ENCODE measurements at regions not wholly inside any gene's neighbourhood (a gene's known extent, or its start where the extent isn't known, plus 50 kb on each side); places are given as distances from the start of the nearest gene placed in this dataset.

DNA sequence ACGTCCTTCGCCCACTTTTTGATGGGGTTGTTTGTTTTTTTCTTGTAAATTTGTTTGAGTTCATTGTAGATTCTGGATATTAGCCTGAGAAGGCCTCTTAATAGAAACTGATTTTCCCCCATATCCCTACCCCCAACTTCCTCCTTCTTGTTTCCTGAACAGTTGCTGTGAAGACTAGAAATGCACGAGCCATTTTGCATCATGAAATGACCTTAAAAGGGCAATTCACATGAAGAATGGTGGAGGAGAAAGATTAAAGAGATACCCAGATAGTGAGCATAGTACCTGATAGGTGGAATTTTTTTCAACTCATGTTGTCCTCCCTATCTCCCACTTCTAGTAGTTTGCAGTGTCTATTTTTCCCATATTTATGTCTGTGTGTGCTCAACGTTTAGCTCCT lies 55.2 kb upstream of the KCNH8 start:
- no peak for DNase-seq

DNA sequence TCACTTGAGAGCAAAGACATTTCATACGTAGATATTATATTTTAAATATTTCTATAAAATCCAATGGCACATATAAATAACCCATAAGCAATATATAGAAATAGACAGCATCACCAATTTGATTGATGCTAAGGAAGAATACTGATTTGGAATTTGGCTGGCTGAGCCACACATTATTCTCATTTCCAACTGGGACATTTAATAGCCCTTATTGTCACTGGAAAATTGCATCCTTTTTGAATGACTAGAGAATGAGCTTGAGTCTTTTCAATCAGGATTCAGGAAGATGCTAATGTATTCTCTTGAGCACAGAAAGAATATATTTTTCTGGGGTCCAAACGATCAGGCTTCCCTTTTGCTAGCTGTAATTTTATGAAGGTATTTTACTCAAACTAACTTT lies 70.9 kb upstream of the KCNH8 start:
- DNase-seq: no peak

DNA sequence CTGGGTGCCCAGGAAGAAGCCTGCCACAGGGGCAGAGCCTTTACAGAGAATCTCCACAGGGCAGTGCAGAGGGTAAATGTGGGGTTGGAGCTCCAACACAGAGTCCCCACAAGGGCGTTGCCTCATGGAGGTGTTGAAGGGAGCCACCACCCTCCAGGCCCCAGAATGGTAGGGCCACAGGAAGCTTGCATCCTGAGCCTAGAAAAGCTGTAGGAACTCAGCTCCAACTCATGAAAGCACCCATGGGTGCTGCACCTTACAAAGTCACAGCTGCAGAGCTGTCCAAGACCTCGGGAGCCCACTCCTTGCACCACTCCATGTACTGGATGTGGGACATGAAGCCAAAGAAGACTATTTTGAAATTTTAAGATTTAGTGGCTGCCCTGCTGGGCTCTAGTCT lies 73.3 kb upstream of the KCNH8 start:
- DNase-seq: no peak

DNA sequence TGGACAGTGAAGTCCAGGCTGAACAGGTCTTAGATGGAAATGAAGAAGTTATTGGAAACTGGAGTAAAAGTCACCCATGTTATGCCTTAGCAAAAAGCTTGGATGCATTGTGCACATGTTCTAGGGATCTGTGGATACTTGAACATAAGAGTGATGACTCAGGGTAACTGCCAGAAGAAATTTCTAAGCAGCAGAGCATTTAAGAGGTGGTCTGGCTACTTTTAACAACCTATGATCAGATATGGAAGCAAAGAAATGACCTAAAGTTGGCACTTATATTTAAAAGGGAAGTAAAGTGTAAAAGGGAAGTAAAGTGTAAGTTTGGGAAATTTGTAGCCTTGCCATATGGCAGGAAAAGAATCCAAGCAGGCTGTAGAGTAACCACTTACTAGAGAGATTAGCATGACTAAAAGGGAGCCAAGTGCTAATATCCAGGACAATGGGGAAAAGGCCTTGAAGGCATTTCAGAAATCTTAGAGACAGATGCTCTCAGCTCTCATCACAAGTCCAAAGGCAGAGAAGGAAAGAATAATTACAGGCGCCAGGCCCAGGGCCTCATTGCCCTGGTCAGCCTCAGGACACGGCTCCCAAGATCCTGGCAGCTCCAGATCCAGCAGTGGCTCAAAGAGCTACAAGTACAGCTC lies 73.9 kb upstream of the KCNH8 start:
- no peak for DNase-seq

DNA sequence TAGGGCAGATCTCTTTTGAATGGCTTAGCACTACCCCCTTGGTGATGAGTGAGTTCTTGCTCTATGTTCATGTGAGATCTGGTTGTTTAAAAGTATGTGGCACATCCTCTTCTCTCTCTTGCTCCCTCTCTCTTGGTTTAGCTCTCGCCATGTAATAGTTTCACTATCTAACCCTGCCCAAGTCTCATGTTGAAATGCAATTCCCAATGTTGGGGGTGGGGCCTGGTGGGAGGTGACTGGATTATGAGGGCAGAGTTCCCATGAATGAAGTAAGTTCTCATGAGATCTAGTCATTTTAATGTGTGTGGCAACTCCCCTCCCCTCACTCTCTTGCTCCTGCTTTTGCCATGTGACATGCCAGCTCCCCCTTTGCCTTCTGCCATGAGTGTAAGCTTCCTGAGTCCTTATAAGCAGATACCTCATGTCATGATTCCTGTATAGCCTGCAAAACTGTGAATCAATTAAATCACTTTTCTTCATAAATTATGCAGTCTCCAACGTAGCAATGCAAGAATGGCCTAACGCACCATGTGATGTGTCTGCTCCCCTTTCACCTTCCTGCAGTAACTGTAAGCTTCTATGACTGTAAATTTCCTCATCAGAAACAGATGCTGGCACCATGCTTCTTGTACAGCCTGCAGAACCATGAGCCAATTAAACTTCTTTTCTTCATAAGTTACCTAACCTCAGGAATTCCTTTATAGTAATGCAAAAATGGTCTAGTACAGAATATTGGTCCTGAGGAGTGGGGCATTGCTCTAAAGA lies 74.8 kb upstream of the KCNH8 start:
- DNase-seq: no peak

DNA sequence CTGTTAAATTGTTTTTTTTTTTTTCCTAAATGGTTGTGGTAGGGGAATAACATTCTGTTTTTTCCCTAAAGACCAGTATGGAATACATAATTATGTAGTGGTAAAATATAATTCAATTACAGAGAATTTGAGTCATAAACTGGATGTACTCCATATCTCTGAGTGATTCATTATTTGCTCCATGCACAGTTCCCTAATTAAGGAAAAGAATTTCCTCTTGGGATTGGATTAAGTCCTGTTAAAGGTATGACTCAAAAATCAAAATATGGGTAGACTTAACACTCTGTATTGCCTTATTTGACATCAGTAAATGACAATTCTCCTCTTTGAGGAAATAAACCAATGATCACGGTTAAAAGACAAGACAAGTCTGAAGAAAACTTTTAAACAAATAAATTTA lies 78.0 kb upstream of the KCNH8 start:
- DNase-seq: no peak

DNA sequence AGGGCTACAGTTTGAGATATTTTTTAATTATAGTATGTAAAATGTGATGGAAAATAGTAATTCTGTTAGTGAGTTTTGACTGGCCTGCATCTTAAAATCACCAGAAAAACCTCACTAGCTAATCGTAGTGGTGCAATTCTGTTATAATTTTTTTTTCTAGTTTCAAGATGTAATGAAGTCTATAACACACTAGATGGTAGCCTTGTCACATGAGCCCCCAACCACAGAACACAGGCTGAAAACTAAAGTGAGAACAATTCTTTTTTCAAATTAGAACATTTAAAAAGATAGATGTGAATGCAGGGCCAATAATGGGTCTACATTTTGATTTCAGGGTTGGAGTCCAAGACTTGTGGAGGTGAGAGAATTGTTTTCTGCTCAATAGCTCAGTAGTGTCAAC lies 83.3 kb upstream of the KCNH8 start:
- no peak for DNase-seq

DNA sequence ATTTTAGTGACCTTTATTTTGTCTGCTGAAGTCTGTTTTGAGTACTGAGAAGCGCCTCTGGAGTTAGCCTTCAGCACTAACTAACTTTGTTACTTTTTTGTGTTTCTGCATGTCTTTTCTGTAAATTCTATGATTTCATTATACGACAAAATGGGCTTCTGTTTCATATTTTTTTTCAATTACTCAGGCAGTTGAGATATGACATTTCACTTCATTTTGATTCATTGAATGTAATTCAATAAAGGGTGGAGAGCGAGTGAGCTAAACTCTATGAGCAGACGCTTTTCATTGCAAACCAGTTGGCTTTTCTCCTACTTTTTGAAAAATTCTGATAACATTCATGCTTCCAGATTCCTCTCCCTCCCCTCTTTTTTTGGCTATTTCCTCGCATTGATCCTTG lies 84.4 kb upstream of the KCNH8 start:
- no peak for DNase-seq

DNA sequence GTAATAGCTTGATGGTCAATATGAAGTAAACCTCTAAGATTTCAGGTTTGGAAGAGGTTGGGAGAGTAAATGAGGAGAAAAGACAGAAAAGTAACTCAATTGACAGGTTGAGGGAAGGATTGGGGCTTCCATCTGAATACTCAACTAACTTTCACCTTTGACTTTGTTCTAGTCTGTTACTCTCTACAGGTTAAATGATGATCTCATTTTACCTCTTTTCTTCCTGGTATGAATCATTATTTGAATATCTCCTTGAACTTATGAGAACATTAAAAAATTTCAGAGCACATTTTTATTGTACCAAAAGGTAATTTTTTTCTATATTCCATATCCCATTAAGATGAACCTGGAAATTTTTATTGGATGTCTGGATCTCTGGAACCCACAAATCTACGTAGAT lies 87.9 kb upstream of the KCNH8 start:
- no peak for DNase-seq

DNA sequence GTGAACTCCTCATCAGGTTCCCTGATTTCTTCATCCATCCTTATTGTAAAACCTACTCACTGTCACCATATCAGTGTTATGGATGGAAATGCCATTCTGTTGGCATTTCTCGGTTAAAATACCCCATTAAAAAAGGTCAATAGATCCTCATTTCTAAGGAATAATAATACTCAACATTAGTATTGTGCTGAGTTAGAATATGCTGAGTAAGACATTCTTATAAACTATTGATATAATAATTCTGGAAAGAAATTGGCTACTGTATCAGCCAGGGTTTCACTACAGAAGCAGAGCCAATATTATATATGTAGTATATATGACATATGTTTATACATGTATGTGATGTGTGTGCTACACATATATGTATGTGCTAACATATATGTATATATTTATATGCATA lies 95.4 kb upstream of the KCNH8 start:
- no peak for DNase-seq

DNA sequence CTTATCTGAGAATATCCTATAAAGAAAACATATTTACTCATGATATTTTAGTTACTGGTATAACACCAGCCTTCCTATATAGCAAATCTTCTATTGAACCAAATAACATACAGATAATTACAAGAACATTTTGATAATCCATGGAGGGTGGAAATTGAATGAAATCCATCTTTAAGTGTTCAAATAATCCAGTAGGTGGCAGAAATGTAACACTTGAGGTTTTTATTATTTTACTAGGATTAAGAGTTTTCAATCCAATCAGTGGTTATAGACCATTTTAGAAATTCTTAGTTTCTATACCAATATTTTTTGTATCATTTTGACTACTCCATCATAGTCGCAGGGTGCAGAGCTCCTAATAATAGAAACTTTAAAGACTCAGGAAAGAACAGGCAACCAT lies 101.9 kb upstream of the KCNH8 start:
- no peak for DNase-seq

DNA sequence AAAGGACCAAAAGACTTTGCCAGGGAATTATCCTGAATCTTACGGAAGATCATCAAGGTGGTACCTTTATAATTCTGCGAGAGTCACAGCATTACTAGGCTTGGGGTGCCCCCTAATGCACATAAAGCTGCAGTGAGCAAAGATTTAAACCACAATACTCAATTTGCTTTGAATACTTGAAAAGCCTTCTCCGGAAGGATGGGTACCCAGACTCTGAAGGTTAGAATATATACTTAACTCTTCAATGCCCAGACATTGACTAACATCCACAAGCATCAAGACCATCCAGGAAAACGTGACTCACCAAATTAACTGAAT lies 117.8 kb upstream of the KCNH8 start:
- DNase-seq: no peak

DNA sequence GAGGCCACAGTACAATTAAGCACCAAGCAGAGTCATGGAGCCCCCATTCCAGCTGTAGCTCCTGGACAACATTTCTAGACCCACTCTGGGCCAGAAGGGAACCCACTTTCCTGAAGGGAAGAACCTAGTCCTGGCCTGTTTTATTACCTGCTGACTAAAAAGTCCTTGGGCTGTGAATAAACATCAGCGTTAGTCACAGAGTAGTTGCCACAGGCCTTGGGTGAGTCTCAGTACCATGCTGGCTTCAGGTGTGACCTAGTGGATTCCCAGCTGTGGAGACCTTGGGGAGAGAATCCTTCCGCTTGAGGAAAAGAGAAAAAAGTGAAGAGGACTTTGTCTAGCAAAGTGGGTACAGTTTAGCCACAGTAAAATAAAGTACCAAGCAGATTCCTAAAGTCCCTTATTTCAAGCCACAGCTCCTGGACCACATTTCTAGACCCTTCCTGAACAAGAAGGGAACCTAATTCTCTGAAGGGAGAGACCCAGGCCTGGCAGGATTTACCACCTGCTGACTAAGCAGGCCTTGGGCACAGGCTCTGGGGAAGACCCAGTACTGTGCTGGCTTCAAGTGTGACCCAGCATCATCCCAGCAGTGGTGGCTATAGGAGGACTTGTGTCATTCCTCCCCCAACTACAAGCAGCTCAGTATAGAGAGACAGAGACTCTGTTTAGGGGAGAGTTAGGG lies 118.3 kb upstream of the KCNH8 start:
- DNase-seq: no peak

DNA sequence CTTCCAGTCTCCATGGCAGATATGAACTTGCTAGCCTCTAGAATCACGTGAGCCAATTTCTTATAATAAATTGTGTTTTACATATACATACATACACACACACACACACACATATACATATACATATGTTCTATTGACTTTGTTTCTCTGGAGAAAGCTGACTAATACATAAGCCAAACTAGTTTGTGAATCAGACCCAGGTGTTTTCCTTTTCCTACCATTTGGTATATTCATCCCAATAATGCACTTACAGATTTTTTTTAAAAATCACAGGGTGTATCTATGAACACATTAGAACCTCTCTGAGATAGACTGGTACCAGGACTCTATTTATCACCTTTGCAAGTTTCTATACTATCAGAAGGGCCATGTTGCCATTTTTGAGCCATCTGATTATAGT lies 122.9 kb upstream of the KCNH8 start:
- DNase-seq: no peak

DNA sequence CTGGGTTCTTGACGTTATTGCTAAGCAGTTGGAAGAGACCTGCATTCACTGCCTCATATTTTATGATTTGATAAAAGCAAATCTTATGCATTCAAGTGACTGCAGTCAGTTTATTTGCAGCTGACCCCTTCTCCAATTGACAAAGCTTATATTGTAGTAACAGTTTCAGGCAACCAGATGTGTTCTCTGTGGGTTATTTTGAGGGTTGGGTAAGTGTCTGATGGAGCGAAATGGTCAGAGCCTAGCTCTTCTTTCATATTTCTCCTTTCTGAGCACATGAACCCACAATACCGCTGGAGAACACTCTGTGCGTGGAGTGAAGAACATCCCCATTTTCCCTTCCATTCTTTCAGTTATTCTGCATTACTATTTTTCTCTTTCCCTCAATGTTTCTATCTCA lies 125.8 kb upstream of the KCNH8 start:
- DNase-seq: no peak

DNA sequence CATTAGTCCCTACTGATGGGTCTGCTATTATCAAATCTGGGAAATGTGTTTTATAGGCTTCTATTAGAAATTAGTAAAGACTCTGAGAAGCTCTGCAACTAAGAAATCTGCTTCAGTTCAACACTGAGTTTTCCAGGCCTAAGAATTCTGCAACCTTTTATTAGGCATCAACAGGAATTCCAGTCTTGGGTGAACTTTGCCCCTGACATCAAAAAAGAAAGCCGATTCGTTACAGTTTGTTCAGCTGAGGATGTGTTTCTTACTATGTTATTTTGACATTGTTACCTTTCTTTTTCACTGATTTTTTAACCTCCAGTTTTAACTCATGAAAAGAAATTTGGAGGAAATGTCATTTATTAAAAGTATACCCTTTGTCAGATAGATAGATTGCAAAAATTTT lies 131.5 kb upstream of the KCNH8 start:
- DNase-seq: no peak

DNA sequence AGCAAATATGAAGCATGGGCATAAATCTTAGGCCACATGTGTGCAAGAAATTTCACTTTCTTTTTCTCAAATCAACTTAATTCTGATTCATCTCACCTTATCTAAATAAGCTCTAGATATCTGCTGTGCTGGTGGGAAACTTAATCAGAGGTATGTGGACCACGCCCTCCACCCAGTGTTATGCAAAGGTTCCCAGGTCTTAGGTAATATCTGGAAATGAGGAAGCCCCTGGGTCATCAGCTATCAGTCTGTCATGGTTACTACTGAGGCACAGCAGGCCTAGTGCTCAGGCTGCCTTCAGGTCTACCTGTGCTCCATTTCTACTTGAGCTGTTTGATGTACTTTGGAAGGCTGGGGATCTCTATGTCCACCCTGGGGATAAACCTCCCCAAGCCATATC lies 134.4 kb upstream of the KCNH8 start:
- DNase-seq: no peak

DNA sequence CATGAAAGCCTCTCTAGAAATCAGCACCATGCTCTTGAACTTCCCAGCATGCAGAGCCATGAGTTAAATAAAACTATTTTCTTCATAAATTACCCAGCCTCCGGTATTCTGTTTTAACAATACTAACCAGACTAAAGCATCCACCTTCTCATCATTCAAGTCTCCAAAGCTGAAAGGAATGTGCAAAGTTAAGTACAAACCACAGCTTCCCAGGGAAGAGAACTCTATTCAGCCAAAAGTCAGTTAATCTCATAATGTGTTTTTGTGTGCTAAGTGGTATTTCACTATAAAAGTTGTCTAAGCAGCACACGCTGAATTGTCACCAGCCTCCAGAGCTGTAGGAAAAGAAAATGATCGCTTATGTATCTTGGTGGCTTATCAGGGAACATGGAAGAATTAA lies 135.5 kb upstream of the KCNH8 start:
- DNase-seq: no peak

DNA sequence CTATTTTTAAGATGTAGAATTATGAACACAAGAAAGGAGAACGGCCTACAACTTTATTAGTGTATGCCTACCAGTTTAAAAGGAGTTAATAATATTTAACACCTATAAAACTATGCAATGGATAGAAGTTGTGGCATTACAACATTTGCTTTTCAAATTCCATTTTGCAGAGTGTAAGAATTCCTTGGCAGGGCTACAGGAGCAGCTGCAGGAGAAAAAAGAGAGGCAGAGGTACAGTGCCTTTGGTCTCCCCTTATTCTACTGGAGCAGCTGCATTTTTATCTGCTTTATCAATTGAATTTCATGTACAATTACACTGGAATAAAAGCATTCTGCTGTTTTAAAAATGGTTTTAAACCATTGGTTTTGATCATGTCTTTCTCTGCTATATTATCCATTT lies 145.7 kb upstream of the KCNH8 start:
- DNase-seq: no peak

DNA sequence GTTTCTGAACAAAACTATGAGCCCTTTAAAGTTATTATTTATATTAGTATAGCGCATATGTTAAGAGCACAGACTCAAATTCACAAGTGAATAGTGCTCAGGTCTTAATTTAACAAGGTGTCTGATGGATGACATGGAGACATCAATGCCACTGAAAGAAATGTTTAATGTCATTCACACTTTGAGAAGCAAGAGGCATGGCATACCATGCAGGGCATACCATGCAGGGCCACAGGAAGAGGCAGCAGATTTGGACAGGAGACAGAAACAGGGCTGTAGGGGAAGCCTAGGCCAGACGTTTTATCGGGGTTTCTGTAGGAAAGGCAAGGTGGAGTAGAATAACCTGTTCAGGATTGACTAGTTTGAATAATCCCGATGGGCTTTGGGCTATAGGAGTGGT lies 150.2 kb upstream of the KCNH8 start:
- DNase-seq: no peak

DNA sequence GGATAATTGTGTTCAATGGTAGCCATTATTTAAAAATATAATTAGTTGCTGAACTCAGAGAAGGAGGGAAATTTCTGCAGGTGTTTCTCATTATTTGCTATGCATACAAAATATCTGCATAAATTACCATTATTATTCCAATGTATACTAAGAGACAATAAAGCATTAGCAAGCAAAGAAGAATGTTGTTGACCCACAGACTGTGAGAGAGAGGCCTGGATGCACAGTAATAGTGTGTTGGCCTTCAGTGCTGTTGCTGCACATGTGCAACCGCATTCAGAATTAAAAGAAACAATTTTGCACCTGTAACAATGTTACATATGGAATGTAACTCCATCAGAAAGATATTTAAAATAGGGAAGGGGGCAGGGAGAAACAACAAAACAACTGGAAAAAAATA lies 155.6 kb upstream of the KCNH8 start:
- no peak for DNase-seq

DNA sequence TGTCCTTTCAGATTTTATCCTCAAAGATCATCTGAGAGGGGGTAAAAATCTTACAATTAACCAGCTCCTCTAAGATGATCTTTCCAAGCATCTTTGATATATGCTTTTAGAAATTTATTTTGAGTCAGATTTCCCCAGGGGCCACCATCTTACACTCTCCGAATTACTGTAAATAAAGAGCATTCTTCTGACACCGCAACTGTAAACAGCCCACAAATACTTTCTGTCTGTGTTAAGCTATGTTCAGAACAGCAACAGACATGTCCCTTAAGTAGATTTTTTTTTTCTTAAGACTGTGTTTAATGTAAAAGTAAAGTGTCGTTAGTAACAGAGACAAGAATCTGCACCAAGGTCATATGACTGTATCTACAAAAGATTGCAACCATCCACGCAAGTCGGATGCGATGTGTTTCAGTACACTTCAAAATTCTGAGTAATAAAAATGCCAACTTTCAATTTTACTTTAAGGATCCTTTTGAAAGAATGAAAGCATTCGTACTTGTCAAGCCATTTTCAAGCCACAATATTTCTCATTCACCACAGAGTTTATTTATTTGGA lies 159.0 kb upstream of the KCNH8 start:
- no peak for DNase-seq

DNA sequence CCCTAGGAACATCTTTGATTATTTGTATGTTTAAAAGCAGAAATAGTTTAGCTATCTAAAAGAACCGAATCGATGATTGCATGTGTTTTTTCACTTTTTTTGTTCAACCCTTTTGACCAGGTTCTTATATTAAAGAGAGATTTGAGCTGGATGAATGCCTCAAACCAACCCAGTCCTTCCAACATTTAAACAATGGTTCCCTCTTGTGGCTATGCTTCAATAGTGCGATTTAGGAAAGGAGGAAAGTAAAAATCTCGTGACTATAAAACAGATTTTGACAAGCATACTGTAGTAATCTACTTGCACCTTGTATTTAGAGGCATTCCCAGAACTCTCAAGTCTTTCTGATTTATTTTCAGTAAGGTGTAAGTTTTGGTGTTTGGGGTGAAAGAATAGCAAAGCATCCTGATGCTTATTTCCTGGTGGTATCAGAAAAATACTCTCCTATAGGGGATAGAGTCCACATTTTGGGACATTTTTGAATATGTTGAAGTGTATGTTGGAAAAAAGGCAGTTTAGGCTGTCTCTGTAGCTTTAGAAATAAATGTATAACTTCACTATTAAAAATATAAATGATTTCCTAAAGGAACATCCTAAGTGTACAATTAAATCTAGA lies 159.6 kb upstream of the KCNH8 start:
- no peak for DNase-seq

DNA sequence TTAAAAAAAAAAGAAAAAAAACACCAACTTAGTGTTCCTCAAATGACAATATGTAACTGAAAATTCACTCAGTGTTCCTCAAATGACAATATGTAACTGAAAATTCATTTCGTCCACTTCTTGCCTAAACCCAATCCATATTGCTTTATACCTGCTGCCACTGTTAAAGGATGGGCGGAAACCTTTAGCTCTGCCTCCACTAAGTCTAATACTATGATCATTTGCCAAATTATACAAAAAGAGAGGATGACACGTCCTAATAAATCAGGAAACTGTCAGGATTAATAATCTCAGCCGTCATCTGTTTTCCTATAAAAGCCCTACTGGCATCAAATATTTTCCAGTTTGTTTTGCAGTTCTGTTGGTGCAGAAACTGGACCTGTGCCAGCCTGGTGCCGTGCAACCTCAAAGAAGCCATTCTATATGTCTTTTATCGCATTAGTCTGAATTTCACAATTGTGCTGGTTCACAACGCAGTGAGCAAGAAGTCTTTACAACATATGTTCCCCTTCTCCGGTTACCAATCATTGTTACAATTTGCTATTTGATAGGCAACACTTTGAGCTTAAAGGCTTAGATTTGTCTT lies 160.4 kb upstream of the KCNH8 start:
- DNase-seq: no peak

All from activated CD4-positive, CD25-positive, alpha-beta regulatory T cell treated with anti-CD3 and anti-CD28 coated beads, Interleukin-2, amount 50 U/mL, for 72 hours (primary cell).